MCF 10A (cell line): ENCODE measurements at regions not wholly inside any gene's neighbourhood (a gene's known extent, or its start where the extent isn't known, plus 50 kb on each side); places are given as distances from the start of the nearest gene placed in this dataset.

Source experiments
- BruUV-seq: library from RNA; stranded (reverse); fragments of 400-500 nt; replicated peaks from 2 replicates; lab custom pipeline; 2021; lab: Mats Ljungman, UMichigan
- CTCF ChIA-PET: fragments of 300-600 bp; sonication (Branson Sonifier 250); formaldehyde crosslinking; extraction: SDS; loops from one replicate; lab custom pipeline; 2021; ENCODE audit warnings: antibody characterized with exemption, inconsistent platforms; lab: Yijun Ruan, JAX
- POLR2A ChIA-PET: fragments of 300-600, 350-650 bp; sonication (Branson Sonifier 250); formaldehyde crosslinking; extraction: SDS; loops from one replicate; lab custom pipeline; 2020; ENCODE audit warnings: antibody characterized with exemption, inconsistent platforms; lab: Yijun Ruan, JAX
- DNase-seq: peaks from one replicate; pipeline ENCODE4 v3.0.0-alpha.2; 2018; ENCODE audit not compliant: unreplicated experiment
- H3K27ac Mint-ChIP-seq: one replicate; pipeline ENCODE4 v1.8.0; 2022; ENCODE audit warnings: mild to moderate bottlenecking, low read depth, mixed read lengths; ENCODE audit not compliant: unreplicated experiment
- H3K27me3 Mint-ChIP-seq: one replicate; pipeline ENCODE4 v1.8.0; 2022; ENCODE audit warnings: mixed read lengths; ENCODE audit not compliant: insufficient read depth, unreplicated experiment
- H3K36me3 Mint-ChIP-seq: one replicate; pipeline ENCODE4 v1.8.0; 2022; ENCODE audit warnings: mild to moderate bottlenecking, moderate library complexity, mixed read lengths; ENCODE audit not compliant: insufficient read depth, unreplicated experiment
- H3K4me1 Mint-ChIP-seq: one replicate; pipeline ENCODE4 v1.8.0; 2022; ENCODE audit warnings: mixed read lengths; ENCODE audit not compliant: insufficient read depth, unreplicated experiment
- H3K4me3 Mint-ChIP-seq: one replicate; pipeline ENCODE4 v1.8.0; 2022; ENCODE audit warnings: mild to moderate bottlenecking, moderate library complexity, mixed read lengths; ENCODE audit not compliant: unreplicated experiment
- H3K9me3 Mint-ChIP-seq: one replicate; pipeline ENCODE4 v1.8.0; 2022; ENCODE audit warnings: mixed read lengths; ENCODE audit not compliant: unreplicated experiment
- intact Hi-C: fragments of 100-400 bp; cut with micrococcal nuclease; formaldehyde crosslinking; loops from 2 replicates; pipeline ENCODE4 v1.14.1; 2022
- TF ChIP-seq, protein P1 (sequence below): fragments of 200-600 bp; IDR thresholded peaks from one replicate; pipeline ENCODE4 v1.8.0; 2022; ENCODE audit warnings: antibody characterized with exemption, mild to moderate bottlenecking; ENCODE audit not compliant: unreplicated experiment

DNA sequence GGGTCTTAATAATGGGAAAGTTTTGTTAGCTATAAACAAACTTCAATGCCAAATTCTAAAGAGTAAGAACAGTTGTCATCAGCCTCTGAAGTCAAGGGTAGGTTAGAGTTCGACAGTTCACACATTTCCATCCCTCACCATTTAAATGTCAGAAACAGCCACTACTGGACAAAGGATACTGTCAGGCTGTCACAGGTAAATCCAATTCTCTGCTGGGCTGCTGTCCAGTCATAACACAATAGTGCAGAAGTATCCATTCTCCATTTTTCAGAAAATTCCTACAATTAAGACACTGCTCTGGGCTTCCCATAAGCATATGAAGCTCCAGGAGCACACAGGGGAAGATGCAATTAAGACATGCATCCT, 221.4 kb downstream of the RPS29 start:
- no TSS peak for BruUV-seq
- H3K36me3 Mint-ChIP-seq, result no peaks in the 10 kb centered on the region
- ChIA-PET POLR2A (no interaction called here), CTCF (no interaction called here)
- TF ChIP-seq, protein P1, sequence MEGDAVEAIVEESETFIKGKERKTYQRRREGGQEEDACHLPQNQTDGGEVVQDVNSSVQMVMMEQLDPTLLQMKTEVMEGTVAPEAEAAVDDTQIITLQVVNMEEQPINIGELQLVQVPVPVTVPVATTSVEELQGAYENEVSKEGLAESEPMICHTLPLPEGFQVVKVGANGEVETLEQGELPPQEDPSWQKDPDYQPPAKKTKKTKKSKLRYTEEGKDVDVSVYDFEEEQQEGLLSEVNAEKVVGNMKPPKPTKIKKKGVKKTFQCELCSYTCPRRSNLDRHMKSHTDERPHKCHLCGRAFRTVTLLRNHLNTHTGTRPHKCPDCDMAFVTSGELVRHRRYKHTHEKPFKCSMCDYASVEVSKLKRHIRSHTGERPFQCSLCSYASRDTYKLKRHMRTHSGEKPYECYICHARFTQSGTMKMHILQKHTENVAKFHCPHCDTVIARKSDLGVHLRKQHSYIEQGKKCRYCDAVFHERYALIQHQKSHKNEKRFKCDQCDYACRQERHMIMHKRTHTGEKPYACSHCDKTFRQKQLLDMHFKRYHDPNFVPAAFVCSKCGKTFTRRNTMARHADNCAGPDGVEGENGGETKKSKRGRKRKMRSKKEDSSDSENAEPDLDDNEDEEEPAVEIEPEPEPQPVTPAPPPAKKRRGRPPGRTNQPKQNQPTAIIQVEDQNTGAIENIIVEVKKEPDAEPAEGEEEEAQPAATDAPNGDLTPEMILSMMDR, result no peak
- intact Hi-C loops, result no loop called here
- H3K4me1 Mint-ChIP-seq, result no peaks in the 10 kb centered on the region
- H3K27ac Mint-ChIP-seq, result no peak overlapping the region
- no peaks in the 10 kb centered on the region for H3K27me3 Mint-ChIP-seq
- peaks cover under 1% of the 10 kb centered on the region for H3K9me3 Mint-ChIP-seq
- no peak overlapping the region for H3K4me3 Mint-ChIP-seq
- no peak for DNase-seq

DNA sequence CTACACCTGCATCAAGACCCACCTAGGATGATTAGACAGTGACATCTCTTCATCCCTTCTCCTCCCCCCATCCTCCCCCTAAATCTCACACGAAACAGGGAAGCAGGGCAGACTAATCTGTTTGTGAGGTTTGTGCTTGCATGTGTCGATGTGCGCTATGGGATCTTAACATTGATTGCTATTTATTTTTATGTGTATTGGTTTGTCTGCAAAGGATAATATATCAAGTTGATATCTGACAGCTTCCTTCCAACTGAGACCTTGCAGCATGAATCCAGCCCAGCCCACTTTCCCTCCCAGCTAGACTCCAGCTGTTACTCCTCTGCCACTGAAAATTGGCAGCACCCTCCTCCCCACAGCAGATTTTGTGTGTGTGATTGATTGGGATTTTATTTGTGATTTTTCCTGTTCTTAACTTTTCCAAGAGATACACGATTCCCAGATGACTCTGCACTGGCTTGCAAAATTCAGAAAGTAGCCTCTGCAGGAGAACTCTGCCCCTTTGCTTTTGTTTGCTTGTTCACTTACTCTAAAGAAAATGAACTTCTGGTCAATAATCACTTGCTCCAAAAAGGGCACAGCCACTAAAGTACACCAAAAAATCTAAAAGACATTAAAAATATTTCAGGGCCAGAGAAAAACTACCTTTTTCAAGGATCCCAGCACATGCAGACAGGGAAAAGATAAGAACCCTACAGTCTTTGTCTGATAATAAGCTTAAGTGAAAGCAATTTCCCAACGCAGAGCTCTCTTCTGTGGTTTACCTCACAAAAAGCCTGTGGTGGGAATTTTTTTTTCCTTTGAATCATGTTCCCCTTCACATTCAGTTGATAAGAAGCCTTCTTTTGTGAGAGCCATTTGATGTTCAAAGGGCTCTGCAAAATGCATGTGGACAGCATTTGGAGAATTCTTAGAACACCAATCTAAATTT, 222.1 kb downstream of the RPS29 start:
- no peaks in the 10 kb centered on the region for H3K27me3 Mint-ChIP-seq
- no peaks in the 10 kb centered on the region for H3K36me3 Mint-ChIP-seq
- DNase-seq, result no peak
- no TSS peak for BruUV-seq
- POLR2A ChIA-PET, result no interaction called here
- CTCF ChIA-PET, result interaction anchor here (0.6 kb wide), 1 partner anchor 1447 kb away, joined by 3 read pairs; no protein-coding TSS in a partner anchor
- no peak overlapping the region for H3K4me3 Mint-ChIP-seq
- intact Hi-C loops, result no loop called here
- TF ChIP-seq, protein P1, result no peak
- H3K27ac Mint-ChIP-seq, result no peak overlapping the region
- H3K9me3 Mint-ChIP-seq, result peaks cover 7% of the 10 kb centered on the region
- no peaks in the 10 kb centered on the region for H3K4me1 Mint-ChIP-seq

DNA sequence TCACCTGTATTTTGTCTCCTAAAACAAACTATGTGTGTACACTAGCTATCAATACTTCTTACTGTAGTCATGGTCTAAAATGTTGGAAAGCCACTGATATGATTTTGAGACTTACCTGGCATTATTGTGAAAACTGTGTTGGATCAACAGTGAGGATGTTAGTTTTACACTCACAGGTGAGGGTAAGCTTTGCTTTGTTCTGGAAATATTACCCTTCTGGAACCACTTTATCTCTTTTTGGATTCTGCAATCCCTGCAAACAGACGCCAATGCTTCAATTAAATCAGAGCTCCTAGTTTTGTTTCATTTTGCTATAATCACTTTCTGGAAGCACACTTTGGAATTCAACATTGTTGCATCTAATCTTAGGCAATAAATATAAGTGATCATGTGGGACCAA, 223.3 kb downstream of the RPS29 start:
- Mint-ChIP-seq H3K4me3 (no peak overlapping the region), H3K4me1 (no peaks in the 10 kb centered on the region), H3K36me3 (no peaks in the 10 kb centered on the region), H3K9me3 (peaks cover 8% of the 10 kb centered on the region), H3K27ac (no peak overlapping the region), H3K27me3 (no peaks in the 10 kb centered on the region)
- no peak for DNase-seq
- intact Hi-C loops, result no loop called here
- TF ChIP-seq, protein P1, result no peak
- no TSS peak for BruUV-seq
- ChIA-PET POLR2A (no interaction called here), CTCF (no interaction called here)

DNA sequence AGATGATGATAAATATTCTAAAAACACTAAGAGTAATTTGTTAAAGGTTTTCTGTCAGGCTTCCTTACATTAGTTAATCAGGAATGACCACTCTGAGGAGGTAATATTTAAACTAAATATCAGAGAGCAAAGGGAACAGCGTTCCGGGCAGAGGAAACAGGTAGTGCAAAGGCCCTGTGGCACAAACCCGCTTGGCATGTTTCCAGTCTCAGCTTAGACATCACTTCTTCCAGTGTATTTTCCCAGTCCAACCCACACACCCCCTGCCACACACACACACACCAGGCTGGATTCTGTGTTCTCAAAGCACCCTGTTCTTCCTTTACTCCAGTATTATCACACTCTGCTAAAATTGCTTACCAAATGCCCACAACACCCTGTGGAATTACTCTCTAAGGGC, 247.1 kb downstream of the RPS29 start:
- H3K27ac Mint-ChIP-seq, result no peak overlapping the region
- ChIA-PET POLR2A (no interaction called here), CTCF (no interaction called here)
- no peak overlapping the region for H3K4me3 Mint-ChIP-seq
- intact Hi-C loops, result no loop called here
- no peaks in the 10 kb centered on the region for H3K36me3 Mint-ChIP-seq
- TF ChIP-seq, protein P1, result no peak
- no peaks in the 10 kb centered on the region for H3K9me3 Mint-ChIP-seq
- H3K27me3 Mint-ChIP-seq, result no peaks in the 10 kb centered on the region
- no peak for DNase-seq
- BruUV-seq, result no TSS peak
- H3K4me1 Mint-ChIP-seq, result no peaks in the 10 kb centered on the region
